ENCODE measurements at regions not wholly inside any gene's neighbourhood (a gene's known extent, or its start where the extent isn't known, plus 50 kb on each side); places are given as distances from the start of the nearest gene placed in this dataset.

- H3K4me3 Mint-ChIP-seq (ENCODE audit: unreplicated experiment): no peak overlapping the region
- no peak for DNase-seq (ENCODE audit: low spot score)
- peaks cover 2% of the 10 kb centered on the region for H3K9me3 Mint-ChIP-seq (ENCODE audit: low read depth)
- no peak for TF ChIP-seq CTCF (IDR thresholded peaks at IDR 0.05)
- peaks cover 29% of the 10 kb centered on the region for H3K27me3 Mint-ChIP-seq (ENCODE audit: low read depth)
- no peaks in the 10 kb centered on the region for H3K4me1 Mint-ChIP-seq (ENCODE audit: low read depth)
- peaks cover 1% of the 10 kb centered on the region for H3K36me3 Mint-ChIP-seq (ENCODE audit: low read depth)
- no peak overlapping the region for H3K27ac Mint-ChIP-seq (ENCODE audit: unreplicated experiment)
Observed at GRCh38 chr2:71990122-71990521, 157.5 kb downstream of the CYP26B1 start.

- peaks cover 1% of the 10 kb centered on the region for H3K36me3 Mint-ChIP-seq (ENCODE audit: low read depth)
- peaks cover 31% of the 10 kb centered on the region for H3K27me3 Mint-ChIP-seq (ENCODE audit: low read depth)
- H3K4me1 Mint-ChIP-seq (ENCODE audit: low read depth): no peaks in the 10 kb centered on the region
- H3K4me3 Mint-ChIP-seq (ENCODE audit: unreplicated experiment): no peak overlapping the region
- H3K27ac Mint-ChIP-seq (ENCODE audit: unreplicated experiment): no peak overlapping the region
- H3K9me3 Mint-ChIP-seq (ENCODE audit: low read depth): peaks cover 5% of the 10 kb centered on the region
- DNase-seq (ENCODE audit: low spot score): no peak
- no peak for TF ChIP-seq CTCF (IDR thresholded peaks at IDR 0.05)
Observed at GRCh38 chr2:71989671-71990070, 158.0 kb downstream of the CYP26B1 start.

GRCh38 chr2:71988170-71988569 is 159.5 kb downstream of the CYP26B1 start:
- peaks cover 1% of the 10 kb centered on the region for H3K36me3 Mint-ChIP-seq (ENCODE audit: low read depth)
- H3K4me3 Mint-ChIP-seq (ENCODE audit: unreplicated experiment): no peak overlapping the region
- H3K4me1 Mint-ChIP-seq (ENCODE audit: low read depth): no peaks in the 10 kb centered on the region
- H3K9me3 Mint-ChIP-seq (ENCODE audit: low read depth): peaks cover 5% of the 10 kb centered on the region
- no peak overlapping the region for H3K27ac Mint-ChIP-seq (ENCODE audit: unreplicated experiment)
- no peak for TF ChIP-seq CTCF (IDR thresholded peaks at IDR 0.05)
- peaks cover 31% of the 10 kb centered on the region for H3K27me3 Mint-ChIP-seq (ENCODE audit: low read depth)
- no peak for DNase-seq (ENCODE audit: low spot score)

GRCh38 chr2:71976685-71977084 is 171.0 kb downstream of the CYP26B1 start:
- Mint-ChIP-seq H3K4me3 (ENCODE audit: unreplicated experiment) (no peak overlapping the region), H3K9me3 (ENCODE audit: low read depth) (peaks cover 30% of the 10 kb centered on the region), H3K27ac (ENCODE audit: unreplicated experiment) (no peak overlapping the region), H3K4me1 (ENCODE audit: low read depth) (no peaks in the 10 kb centered on the region), H3K27me3 (ENCODE audit: low read depth) (peaks cover 40% of the 10 kb centered on the region), H3K36me3 (ENCODE audit: low read depth) (peaks cover 4% of the 10 kb centered on the region)
- no peak for TF ChIP-seq CTCF (IDR thresholded peaks at IDR 0.05)
- DNase-seq (ENCODE audit: low spot score): no peak

- peaks cover 17% of the 10 kb centered on the region for H3K9me3 Mint-ChIP-seq (ENCODE audit: low read depth)
- H3K27ac Mint-ChIP-seq (ENCODE audit: unreplicated experiment): no peak overlapping the region
- H3K27me3 Mint-ChIP-seq (ENCODE audit: low read depth): peaks cover 37% of the 10 kb centered on the region
- H3K4me1 Mint-ChIP-seq (ENCODE audit: low read depth): no peaks in the 10 kb centered on the region
- H3K36me3 Mint-ChIP-seq (ENCODE audit: low read depth): peaks cover 2% of the 10 kb centered on the region
- DNase-seq (ENCODE audit: low spot score): no peak
- no peak overlapping the region for H3K4me3 Mint-ChIP-seq (ENCODE audit: unreplicated experiment)
- no peak for TF ChIP-seq CTCF (IDR thresholded peaks at IDR 0.05)
Observed at GRCh38 chr2:71974846-71975245, 172.8 kb downstream of the CYP26B1 start.
